HepG2 (cell line): ENCODE measurements at regions not wholly inside any gene's neighbourhood (a gene's known extent, or its start where the extent isn't known, plus 50 kb on each side); places are given as distances from the start of the nearest gene placed in this dataset.

Source experiments
- ATAC-seq: fragments of 200-7000 bp; cut with Tn5 transposase; 3 replicates; pipeline ENCODE4 v1.9.1; 2020; ENCODE audit warnings: mild to moderate bottlenecking, moderate library complexity
- BruUV-seq: library from RNA; stranded (reverse); fragments of 400-500 nt; replicated peaks from 2 replicates; lab custom pipeline; 2021; lab: Mats Ljungman, UMichigan
- CTCF ChIA-PET: fragments of 300-600 bp; formaldehyde crosslinking; extraction: SDS; loops from one replicate; lab custom pipeline; 2021; ENCODE audit warnings: low total read pairs, inconsistent platforms, low intra/inter-chr PET ratio; lab: Yijun Ruan, JAX
- POLR2A ChIA-PET: fragments of 350-600 bp; sonication (Branson Sonifier 250); formaldehyde crosslinking; loops from one replicate; lab custom pipeline; 2020; ENCODE audit warnings: antibody characterized with exemption, inconsistent platforms; lab: Yijun Ruan, JAX
- DNase-seq: peaks from one replicate; pipeline ENCODE4 v3.0.0-alpha.2; 2015; ENCODE audit warnings: low spot score
- FAIRE-seq: peaks from 3 replicates; lab custom pipeline; 2011; peaks lifted over from hg19 to GRCh38; lab: Jason Lieb, UNC
- H2AFZ ChIP-seq: one replicate; pipeline ENCODE4 v1.6.1; 2011; ENCODE audit warnings: low read length, inconsistent platforms
- H3K27ac ChIP-seq: fragments of 300-600 bp; 3 replicates; pipeline ENCODE4 v1.8.0; 2011; ENCODE audit warnings: mixed run types, mild to moderate bottlenecking, mixed read lengths, low read length, inconsistent platforms; ENCODE audit not compliant: insufficient read depth; ENCODE audit errors: extremely low read length
- H3K27me3 ChIP-seq, 2 experiments: fragments of 200-600 bp in 1 of 2; 2 replicates in 1 of 2; 3 replicates in 1 of 2; pipeline versions ENCODE4 v1.6.0 to v1.8.0; 2011; ENCODE audit warnings: low read length in 2 of 2, mild to moderate bottlenecking in 2 of 2, moderate library complexity in 2 of 2, inconsistent platforms in 1 of 2; ENCODE audit not compliant: insufficient read depth in 2 of 2, control insufficient read depth in 1 of 2
- H3K36me3 ChIP-seq, 2 experiments: fragments of 200-600 bp in 1 of 2; replicated peaks in 1 of 2; 2 replicates in 1 of 2; 3 replicates in 1 of 2; pipeline versions ENCODE4 v1.5.1 to v1.8.0; 2011; ENCODE audit warnings: low read length in 2 of 2, inconsistent platforms in 1 of 2; ENCODE audit not compliant: insufficient read depth in 2 of 2, control insufficient read depth in 1 of 2
- H3K4me1 ChIP-seq: 2 replicates; pipeline ENCODE4 v1.5.1; 2012; ENCODE audit warnings: low read length, inconsistent platforms; ENCODE audit not compliant: insufficient read depth
- H3K4me2 ChIP-seq: 2 replicates; pipeline ENCODE4 v1.6.0; 2011; ENCODE audit warnings: low read depth, low read length, inconsistent platforms
- H3K4me3 ChIP-seq, 3 experiments: fragments of 200-600 bp in 1 of 3; sonication (generic), shearing (Covaris generic) in 1 of 3; replicated peaks in 1 of 3; 2 replicates each; pipeline ENCODE4 v1.5.1; 2011 to 2016; ENCODE audit warnings: low read length in 3 of 3, inconsistent platforms in 2 of 3, low read depth in 2 of 3, mild to moderate bottlenecking in 2 of 3, control low read depth in 1 of 3, mixed read lengths in 1 of 3; ENCODE audit not compliant: insufficient read depth in 1 of 3
- H3K79me2 ChIP-seq: one replicate; pipeline ENCODE4 v1.6.1; 2011; ENCODE audit warnings: low read length, inconsistent platforms; ENCODE audit not compliant: insufficient read depth
- H3K9ac ChIP-seq: 2 replicates; pipeline ENCODE4 v1.6.0; 2011; ENCODE audit warnings: mild to moderate bottlenecking, low read depth, low read length, inconsistent platforms; ENCODE audit not compliant: insufficient read depth
- H3K9me3 ChIP-seq: 2 replicates; pipeline ENCODE4 v1.5.1; 2012; ENCODE audit warnings: mild to moderate bottlenecking, low read length
- H4K20me1 ChIP-seq: 2 replicates; pipeline ENCODE4 v1.6.0; 2011; ENCODE audit warnings: inconsistent platforms, mild to moderate bottlenecking, low read length, moderate library complexity; ENCODE audit not compliant: insufficient read depth
- BHLHE40 ChIP-seq: IDR thresholded peaks from 2 replicates; pipeline ENCODE4 v1.6.1; 2011; ENCODE audit warnings: low read length, improper control_type of control experiment
- MED13 ChIP-seq: sonication (generic); formaldehyde crosslinking; IDR thresholded peaks from 2 replicates; pipeline ENCODE4 v1.5.0; 2020; ENCODE audit warnings: missing genetic modification reagents
- MXD4 ChIP-seq: IDR thresholded peaks from 2 replicates; pipeline ENCODE4 v1.6.1; 2016; ENCODE audit warnings: mild to moderate bottlenecking, missing biosample characterization, missing genetic modification reagents
- NFIC ChIP-seq: IDR thresholded peaks from 2 replicates; pipeline ENCODE4 v1.6.1; 2012; ENCODE audit warnings: mild to moderate bottlenecking, low read length, inconsistent platforms
- SP4 ChIP-seq: sonication (generic); formaldehyde crosslinking; IDR thresholded peaks from 2 replicates; pipeline ENCODE4 v1.8.1; 2023; ENCODE audit warnings: mild to moderate bottlenecking, missing genetic modification reagents
- SRY ChIP-seq: sonication (generic); formaldehyde crosslinking; IDR thresholded peaks from 2 replicates; pipeline ENCODE4 v1.8.0; 2022; ENCODE audit warnings: mild to moderate bottlenecking, missing genetic modification reagents
- ZFP62 ChIP-seq: sonication (generic); formaldehyde crosslinking; IDR thresholded peaks from 2 replicates; pipeline ENCODE4 v1.4.0; 2020; ENCODE audit warnings: missing genetic modification reagents
- ZNF225 ChIP-seq: sonication (generic); formaldehyde crosslinking; IDR thresholded peaks from 2 replicates; pipeline ENCODE4 v1.4.0; 2020; ENCODE audit warnings: mild to moderate bottlenecking, missing genetic modification reagents
- ZNF431 ChIP-seq: sonication (generic); formaldehyde crosslinking; IDR thresholded peaks from 2 replicates; pipeline ENCODE4 v1.9.0; 2022; ENCODE audit warnings: missing genetic modification reagents, low read depth, mild to moderate bottlenecking, borderline replicate concordance
- ZNF550 ChIP-seq: sonication (generic); formaldehyde crosslinking; IDR thresholded peaks from 2 replicates; pipeline ENCODE4 v1.4.0; 2020; ENCODE audit warnings: mild to moderate bottlenecking, missing genetic modification reagents, borderline replicate concordance
- ZNF781 ChIP-seq: sonication (generic); formaldehyde crosslinking; IDR thresholded peaks from 2 replicates; pipeline ENCODE4 v1.5.1; 2020; ENCODE audit warnings: borderline replicate concordance, mild to moderate bottlenecking, missing genetic modification reagents; ENCODE audit errors: not compliant biosample characterization
- WGBS: methylation state at CpG from one replicate; pipeline ENCODE4 v1.1.6; 2017; ENCODE audit warnings: low lambda C conversion rate; 5-methylcytosine and 5-hydroxymethylcytosine counted together
- in situ Hi-C: cut with HindIII; loops from 2 replicates; pipeline ENCODE4 v1.10.0; 2017; ENCODE audit warnings: low pct_unique_long_range_greater_than_20kb; ENCODE audit not compliant: extremely low pct_ligation_motif_present
- intact Hi-C: fragments of 100-400 bp; cut with micrococcal nuclease; formaldehyde crosslinking; loops from one replicate; pipeline ENCODE4 v1.10.0; 2022; ENCODE audit not compliant: unreplicated experiment
- TF ChIP-seq, protein P1 (sequence below): sonication (generic); formaldehyde crosslinking; IDR thresholded peaks from 2 replicates; pipeline ENCODE4 v1.5.1; 2020; ENCODE audit warnings: missing genetic modification reagents, mild to moderate bottlenecking, borderline replicate concordance
- TF ChIP-seq, protein P2 (sequence below): sonication (generic); formaldehyde crosslinking; IDR thresholded peaks from 2 replicates; pipeline ENCODE4; 2020; ENCODE audit warnings: missing genetic modification reagents, mild to moderate bottlenecking, borderline replicate concordance
- TF ChIP-seq, protein P3 (sequence below): sonication (generic); formaldehyde crosslinking; IDR thresholded peaks from 2 replicates; pipeline ENCODE4 v1.4.0; 2020; ENCODE audit warnings: missing genetic modification reagents, borderline replicate concordance
- TF ChIP-seq, protein P4 (sequence below): sonication (generic); formaldehyde crosslinking; IDR thresholded peaks from 2 replicates; pipeline ENCODE4 v1.4.0; 2020; ENCODE audit warnings: missing genetic modification reagents, borderline replicate concordance

DNA sequence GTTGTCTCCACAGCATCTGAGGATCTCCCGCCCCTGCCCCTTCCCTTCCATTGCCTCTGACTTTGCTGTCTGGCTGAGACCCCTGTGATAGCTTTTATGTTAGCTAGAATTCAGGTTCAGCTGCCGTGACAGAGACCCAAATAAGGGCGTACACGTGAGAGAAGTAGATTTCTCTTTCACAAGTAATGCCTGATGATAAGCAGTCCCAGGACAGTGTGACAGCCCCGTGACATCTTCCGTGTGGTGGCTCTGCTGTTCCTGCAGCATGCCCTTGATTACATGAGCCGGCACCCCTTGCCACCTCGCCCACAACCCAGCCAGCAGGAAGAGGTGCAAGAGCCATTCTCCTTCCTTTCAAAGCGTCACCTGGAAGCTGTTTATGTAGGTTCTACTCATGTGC is 130.9 kb upstream of the PODXL start:
- BruUV-seq, result no TSS peak
- no peak for FAIRE-seq
- WGBS, result 6% methylated on average over 9 of the region's 9 CpGs
- H3K4me1 ChIP-seq, result no peaks in the 10 kb centered on the region
- H3K27ac ChIP-seq, result no peak overlapping the region
- no peak for DNase-seq
- no peak overlapping the region for H3K4me2 ChIP-seq
- no peaks in the 10 kb centered on the region for H3K79me2 ChIP-seq
- no peaks in the 10 kb centered on the region for H4K20me1 ChIP-seq
- H2AFZ ChIP-seq, result no peak overlapping the region
- no peak overlapping the region for H3K4me3 ChIP-seq
- no peak for ATAC-seq
- no peaks in the 10 kb centered on the region for H3K9me3 ChIP-seq
- in situ Hi-C loops, result loop anchor here (10.0 to 25.0 kb wide), 3 partner anchors 375 to 898 kb away; no protein-coding TSS in a partner anchor
- H3K27me3 ChIP-seq, result peaks cover 2 to 36% of the 10 kb centered on the region in 2 experiments; a peak in 3 of 5 replicates
- no peaks in the 10 kb centered on the region for H3K36me3 ChIP-seq
- no peak overlapping the region for H3K9ac ChIP-seq
- CTCF ChIA-PET, result no interaction called here
- intact Hi-C loops, result loop anchor here (5.0 kb wide), 1 partner anchor 895 kb away; no protein-coding TSS in a partner anchor
- POLR2A ChIA-PET, result no interaction called here
- TF ChIP-seq, protein P1, sequence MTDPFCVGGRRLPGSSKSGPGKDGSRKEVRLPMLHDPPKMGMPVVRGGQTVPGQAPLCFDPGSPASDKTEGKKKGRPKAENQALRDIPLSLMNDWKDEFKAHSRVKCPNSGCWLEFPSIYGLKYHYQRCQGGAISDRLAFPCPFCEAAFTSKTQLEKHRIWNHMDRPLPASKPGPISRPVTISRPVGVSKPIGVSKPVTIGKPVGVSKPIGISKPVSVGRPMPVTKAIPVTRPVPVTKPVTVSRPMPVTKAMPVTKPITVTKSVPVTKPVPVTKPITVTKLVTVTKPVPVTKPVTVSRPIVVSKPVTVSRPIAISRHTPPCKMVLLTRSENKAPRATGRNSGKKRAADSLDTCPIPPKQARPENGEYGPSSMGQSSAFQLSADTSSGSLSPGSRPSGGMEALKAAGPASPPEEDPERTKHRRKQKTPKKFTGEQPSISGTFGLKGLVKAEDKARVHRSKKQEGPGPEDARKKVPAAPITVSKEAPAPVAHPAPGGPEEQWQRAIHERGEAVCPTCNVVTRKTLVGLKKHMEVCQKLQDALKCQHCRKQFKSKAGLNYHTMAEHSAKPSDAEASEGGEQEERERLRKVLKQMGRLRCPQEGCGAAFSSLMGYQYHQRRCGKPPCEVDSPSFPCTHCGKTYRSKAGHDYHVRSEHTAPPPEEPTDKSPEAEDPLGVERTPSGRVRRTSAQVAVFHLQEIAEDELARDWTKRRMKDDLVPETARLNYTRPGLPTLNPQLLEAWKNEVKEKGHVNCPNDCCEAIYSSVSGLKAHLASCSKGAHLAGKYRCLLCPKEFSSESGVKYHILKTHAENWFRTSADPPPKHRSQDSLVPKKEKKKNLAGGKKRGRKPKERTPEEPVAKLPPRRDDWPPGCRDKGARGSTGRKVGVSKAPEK (CRISPR knock-in tag), result no peak
- TF ChIP-seq NFIC, result no peak
- no peak for TF ChIP-seq SP4 (CRISPR knock-in tag)
- no peak for TF ChIP-seq ZNF431 (CRISPR knock-in tag)
- TF ChIP-seq ZNF550 (CRISPR knock-in tag), result no peak
- no peak for TF ChIP-seq ZNF225 (CRISPR knock-in tag)
- no peak for TF ChIP-seq MED13 (CRISPR knock-in tag)
- TF ChIP-seq ZNF781 (CRISPR knock-in tag), result no peak
- no peak for TF ChIP-seq MXD4 (CRISPR knock-in tag)
- TF ChIP-seq SRY, result no peak
- TF ChIP-seq, protein P2, sequence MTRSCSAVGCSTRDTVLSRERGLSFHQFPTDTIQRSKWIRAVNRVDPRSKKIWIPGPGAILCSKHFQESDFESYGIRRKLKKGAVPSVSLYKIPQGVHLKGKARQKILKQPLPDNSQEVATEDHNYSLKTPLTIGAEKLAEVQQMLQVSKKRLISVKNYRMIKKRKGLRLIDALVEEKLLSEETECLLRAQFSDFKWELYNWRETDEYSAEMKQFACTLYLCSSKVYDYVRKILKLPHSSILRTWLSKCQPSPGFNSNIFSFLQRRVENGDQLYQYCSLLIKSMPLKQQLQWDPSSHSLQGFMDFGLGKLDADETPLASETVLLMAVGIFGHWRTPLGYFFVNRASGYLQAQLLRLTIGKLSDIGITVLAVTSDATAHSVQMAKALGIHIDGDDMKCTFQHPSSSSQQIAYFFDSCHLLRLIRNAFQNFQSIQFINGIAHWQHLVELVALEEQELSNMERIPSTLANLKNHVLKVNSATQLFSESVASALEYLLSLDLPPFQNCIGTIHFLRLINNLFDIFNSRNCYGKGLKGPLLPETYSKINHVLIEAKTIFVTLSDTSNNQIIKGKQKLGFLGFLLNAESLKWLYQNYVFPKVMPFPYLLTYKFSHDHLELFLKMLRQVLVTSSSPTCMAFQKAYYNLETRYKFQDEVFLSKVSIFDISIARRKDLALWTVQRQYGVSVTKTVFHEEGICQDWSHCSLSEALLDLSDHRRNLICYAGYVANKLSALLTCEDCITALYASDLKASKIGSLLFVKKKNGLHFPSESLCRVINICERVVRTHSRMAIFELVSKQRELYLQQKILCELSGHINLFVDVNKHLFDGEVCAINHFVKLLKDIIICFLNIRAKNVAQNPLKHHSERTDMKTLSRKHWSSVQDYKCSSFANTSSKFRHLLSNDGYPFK (CRISPR knock-in tag), result no peak
- TF ChIP-seq, protein P3, sequence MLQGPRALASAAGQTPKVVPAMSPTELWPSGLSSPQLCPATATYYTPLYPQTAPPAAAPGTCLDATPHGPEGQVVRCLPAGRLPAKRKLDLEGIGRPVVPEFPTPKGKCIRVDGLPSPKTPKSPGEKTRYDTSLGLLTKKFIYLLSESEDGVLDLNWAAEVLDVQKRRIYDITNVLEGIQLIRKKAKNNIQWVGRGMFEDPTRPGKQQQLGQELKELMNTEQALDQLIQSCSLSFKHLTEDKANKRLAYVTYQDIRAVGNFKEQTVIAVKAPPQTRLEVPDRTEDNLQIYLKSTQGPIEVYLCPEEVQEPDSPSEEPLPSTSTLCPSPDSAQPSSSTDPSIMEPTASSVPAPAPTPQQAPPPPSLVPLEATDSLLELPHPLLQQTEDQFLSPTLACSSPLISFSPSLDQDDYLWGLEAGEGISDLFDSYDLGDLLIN, result no peak
- TF ChIP-seq, protein P4, sequence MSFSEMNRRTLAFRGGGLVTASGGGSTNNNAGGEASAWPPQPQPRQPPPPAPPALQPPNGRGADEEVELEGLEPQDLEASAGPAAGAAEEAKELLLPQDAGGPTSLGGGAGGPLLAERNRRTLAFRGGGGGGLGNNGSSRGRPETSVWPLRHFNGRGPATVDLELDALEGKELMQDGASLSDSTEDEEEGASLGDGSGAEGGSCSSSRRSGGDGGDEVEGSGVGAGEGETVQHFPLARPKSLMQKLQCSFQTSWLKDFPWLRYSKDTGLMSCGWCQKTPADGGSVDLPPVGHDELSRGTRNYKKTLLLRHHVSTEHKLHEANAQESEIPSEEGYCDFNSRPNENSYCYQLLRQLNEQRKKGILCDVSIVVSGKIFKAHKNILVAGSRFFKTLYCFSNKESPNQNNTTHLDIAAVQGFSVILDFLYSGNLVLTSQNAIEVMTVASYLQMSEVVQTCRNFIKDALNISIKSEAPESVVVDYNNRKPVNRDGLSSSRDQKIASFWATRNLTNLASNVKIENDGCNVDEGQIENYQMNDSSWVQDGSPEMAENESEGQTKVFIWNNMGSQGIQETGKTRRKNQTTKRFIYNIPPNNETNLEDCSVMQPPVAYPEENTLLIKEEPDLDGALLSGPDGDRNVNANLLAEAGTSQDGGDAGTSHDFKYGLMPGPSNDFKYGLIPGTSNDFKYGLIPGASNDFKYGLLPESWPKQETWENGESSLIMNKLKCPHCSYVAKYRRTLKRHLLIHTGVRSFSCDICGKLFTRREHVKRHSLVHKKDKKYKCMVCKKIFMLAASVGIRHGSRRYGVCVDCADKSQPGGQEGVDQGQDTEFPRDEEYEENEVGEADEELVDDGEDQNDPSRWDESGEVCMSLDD (CRISPR knock-in tag), result no peak
- no peak for TF ChIP-seq ZFP62 (CRISPR knock-in tag)
- no peak for TF ChIP-seq BHLHE40
